ENCODE measurements at regions not wholly inside any gene's neighbourhood (a gene's known extent, or its start where the extent isn't known, plus 50 kb on each side); places are given as distances from the start of the nearest gene placed in this dataset.
"Not testable (repeated sequence)": the region's sequence is repeated elsewhere in the genome, so short reads cannot be mapped to it uniquely, and the experiment has no call there.

DNA sequence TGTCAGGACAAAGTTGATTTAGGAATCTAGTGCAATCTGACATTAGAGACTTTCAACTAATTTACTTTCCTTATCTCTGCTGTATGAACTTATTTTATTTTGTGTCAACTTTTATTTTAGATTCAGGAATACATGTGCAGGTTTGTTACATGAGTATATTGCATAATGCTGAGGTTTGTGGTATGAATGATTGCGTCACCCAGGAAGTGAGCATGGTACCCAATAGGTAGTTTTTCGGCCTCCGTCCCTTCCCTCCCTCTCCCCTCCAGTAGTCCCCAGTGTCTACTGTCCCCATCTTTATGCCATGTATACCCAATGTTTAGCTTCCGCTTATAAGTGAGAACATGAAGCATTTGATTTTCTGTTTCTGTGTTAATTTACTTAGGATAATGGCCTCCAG lies 68.7 kb upstream of the TEX13D start:
- no peak overlapping the region for H3K27ac ChIP-seq
- TF ChIP-seq, protein P1, sequence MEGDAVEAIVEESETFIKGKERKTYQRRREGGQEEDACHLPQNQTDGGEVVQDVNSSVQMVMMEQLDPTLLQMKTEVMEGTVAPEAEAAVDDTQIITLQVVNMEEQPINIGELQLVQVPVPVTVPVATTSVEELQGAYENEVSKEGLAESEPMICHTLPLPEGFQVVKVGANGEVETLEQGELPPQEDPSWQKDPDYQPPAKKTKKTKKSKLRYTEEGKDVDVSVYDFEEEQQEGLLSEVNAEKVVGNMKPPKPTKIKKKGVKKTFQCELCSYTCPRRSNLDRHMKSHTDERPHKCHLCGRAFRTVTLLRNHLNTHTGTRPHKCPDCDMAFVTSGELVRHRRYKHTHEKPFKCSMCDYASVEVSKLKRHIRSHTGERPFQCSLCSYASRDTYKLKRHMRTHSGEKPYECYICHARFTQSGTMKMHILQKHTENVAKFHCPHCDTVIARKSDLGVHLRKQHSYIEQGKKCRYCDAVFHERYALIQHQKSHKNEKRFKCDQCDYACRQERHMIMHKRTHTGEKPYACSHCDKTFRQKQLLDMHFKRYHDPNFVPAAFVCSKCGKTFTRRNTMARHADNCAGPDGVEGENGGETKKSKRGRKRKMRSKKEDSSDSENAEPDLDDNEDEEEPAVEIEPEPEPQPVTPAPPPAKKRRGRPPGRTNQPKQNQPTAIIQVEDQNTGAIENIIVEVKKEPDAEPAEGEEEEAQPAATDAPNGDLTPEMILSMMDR (IDR thresholded peaks at IDR 0.05), result no peak
- TF ChIP-seq ZFX (IDR thresholded peaks at IDR 0.05; ENCODE audit: borderline replicate concordance), result no peak

DNA sequence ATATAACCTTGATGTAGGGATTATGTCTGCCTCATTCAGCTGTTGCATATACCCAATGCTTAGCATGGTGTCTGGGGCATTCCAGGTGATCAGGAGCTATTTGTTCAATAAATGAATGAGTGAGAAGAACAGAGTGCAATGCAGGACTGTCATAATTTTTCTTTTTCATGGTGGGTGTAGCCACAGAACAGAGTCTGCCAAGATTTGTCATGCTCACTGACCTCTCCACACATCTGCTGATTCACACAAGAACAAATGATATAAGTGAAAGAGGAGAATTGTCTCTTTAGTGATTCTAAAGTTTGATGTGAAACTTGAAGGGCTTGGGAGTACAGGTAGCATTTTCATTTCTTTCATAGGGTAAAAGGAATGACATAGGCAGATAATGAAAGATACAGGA lies 64.4 kb upstream of the TEX13D start:
- no peak overlapping the region for H3K27ac ChIP-seq
- TF ChIP-seq ZFX (IDR thresholded peaks at IDR 0.05; ENCODE audit: borderline replicate concordance), result no peak
- TF ChIP-seq, protein P1 (IDR thresholded peaks at IDR 0.05), result no peak

DNA sequence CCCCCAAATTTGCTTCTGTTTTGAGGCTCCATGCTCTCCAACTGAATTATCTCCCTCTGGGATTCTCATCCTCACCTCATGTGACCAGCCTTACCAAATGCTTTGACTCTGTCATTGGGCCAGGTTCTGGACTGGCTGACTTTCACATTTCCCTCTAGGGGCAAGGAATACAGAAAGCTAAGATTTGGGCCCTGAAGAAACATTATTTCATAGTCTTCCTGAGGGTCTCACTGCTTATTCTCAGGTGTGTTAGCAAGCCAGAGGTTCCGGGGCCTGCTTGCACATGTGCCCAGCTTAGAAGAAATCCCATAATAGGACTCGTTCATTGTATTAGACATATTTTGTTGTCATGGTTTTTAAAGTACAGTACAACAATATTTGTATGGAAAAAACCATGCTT lies 62.6 kb upstream of the TEX13D start:
- TF ChIP-seq ZFX (IDR thresholded peaks at IDR 0.05; ENCODE audit: borderline replicate concordance), result no peak
- TF ChIP-seq, protein P1 (IDR thresholded peaks at IDR 0.05), result no peak
- no peak overlapping the region for H3K27ac ChIP-seq

DNA sequence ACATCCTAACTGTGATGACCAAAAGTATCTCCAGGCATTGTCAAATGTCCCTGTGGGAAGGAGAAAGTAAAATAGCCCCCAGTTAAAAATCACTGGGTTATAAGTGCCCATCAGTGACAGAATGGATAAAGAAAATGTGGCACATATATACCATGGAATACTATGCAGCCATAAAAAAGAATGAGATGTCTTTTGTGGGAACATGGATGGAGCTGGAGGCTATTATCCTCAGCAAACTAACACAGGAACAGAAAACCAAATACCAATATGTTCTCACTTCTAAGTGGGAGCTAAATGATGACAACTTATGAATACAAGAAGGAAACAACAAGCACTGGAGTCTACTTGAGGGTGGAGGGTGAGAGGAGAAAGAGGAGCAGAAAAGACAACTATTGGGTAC lies 60.9 kb upstream of the TEX13D start:
- H3K27ac ChIP-seq, result not testable (repeated sequence)

DNA sequence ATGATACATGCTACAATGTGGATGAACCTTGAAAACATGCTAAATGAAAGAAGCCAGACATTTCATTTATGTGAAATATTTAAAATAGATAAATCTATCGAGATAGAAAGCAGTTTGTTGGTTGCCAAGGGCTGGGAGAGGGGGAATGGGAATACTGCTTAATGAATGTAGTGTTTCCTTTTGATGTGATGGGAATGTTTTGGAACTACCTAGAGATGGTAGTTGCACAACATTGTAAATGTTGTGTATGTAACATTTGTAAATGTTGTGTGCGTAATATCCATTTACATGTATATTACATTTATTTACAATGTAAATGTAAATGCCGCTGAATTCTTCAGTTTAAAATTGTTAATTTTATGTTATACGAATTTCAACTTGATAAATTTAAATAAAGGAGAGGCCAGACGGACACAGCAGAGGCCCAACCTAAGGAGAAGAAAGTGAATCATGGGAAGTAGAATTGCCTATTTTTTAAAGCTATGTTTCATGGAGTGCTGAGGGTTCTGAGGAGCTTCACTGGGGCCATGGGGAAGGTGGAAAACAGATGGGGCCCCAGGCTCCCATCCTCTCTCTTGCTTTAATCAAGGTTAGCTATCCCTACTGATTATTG lies 60.0 kb upstream of the TEX13D start:
- no peak overlapping the region for H3K27ac ChIP-seq
- TF ChIP-seq ZFX (IDR thresholded peaks at IDR 0.05; ENCODE audit: borderline replicate concordance), result no peak
- TF ChIP-seq, protein P1 (IDR thresholded peaks at IDR 0.05), result no peak

DNA sequence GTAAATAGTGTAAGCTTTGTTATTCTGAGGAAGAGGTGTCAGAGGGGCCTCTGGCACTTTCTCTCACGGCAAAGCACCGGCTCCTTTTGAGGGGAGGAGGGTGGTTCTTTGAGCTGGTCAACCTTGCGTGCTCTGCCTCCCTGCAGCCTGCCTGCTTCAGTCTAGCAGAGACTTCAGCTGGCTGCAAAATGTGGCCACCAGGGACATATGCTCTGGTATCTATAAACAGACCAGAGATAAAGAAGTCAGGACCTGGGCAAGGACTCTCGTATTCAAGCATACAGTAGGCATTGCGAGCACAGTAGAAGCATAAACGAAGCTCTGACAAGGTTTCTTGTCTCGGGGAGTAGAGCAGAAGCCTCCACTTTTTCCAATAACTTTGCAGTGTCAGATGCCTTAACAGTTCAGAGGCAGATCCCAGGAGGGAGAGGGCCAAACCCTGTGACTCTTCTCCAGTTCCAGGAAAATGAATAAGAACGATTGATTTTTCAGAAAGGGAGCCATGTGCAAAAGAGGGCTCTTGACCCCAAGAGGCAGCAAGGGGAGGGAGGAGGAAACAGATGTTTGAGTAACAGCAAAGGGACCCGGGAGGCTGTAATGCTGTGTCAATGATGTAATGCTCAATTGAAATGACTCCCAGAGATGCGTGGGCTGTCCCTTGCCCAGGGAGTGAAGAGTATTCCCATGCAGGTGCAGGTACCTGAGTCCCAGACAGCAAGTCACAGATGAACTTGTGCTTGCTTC lies 57.9 kb upstream of the TEX13D start:
- no peak overlapping the region for H3K27ac ChIP-seq
- TF ChIP-seq ZFX (IDR thresholded peaks at IDR 0.05; ENCODE audit: borderline replicate concordance), result no peak
- TF ChIP-seq, protein P1 (IDR thresholded peaks at IDR 0.05), result no peak

DNA sequence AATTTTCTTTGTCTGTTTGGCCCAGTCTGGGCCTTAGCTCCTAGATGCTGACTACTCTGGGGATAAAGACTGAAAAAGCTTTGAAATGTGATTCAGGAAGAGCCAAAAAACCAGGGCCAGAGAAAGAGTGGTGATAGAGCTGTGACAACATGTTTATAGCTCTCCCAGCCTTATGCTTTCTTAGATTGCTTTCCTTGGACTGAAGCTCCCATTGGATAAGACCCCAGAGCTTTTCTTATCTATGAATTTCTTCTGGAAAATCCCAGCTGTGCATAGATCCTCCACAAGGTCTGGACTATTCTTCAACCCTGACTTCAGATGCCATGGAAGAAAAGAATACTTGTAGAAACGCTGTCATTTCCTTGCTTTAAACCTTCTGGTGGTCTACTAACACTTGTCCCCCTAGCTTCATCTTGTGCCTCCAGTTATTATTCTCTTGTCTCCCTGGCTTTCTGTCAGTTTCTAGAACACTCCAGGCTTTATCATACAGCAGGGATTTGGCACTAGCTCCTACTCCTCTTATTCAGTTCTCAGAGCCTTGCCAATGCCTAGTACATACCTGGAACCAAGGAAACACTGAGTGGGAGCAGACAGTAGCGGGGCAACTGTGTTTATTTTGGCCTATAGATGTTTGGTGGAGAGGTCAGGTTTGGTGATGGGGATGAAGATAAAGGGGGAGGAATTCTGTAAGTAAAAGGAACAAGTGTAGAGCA lies 57.1 kb upstream of the TEX13D start:
- no peak for TF ChIP-seq ZFX (IDR thresholded peaks at IDR 0.05; ENCODE audit: borderline replicate concordance)
- TF ChIP-seq, protein P1 (IDR thresholded peaks at IDR 0.05), result no peak
- no peak overlapping the region for H3K27ac ChIP-seq

Data from 22Rv1 (cell line).